NCI-H2107 treated with DMSO at 0.1 percent for 48 hours (cell line): ENCODE measurements at regions not wholly inside any gene's neighbourhood (a gene's known extent, or its start where the extent isn't known, plus 50 kb on each side); places are given as distances from the start of the nearest gene placed in this dataset.

Source experiments
- DNase-seq: peaks from one replicate; lab custom pipeline; 2025; ENCODE audit not compliant: unreplicated experiment; lab: John Stamatoyannopoulos, UW

DNA sequence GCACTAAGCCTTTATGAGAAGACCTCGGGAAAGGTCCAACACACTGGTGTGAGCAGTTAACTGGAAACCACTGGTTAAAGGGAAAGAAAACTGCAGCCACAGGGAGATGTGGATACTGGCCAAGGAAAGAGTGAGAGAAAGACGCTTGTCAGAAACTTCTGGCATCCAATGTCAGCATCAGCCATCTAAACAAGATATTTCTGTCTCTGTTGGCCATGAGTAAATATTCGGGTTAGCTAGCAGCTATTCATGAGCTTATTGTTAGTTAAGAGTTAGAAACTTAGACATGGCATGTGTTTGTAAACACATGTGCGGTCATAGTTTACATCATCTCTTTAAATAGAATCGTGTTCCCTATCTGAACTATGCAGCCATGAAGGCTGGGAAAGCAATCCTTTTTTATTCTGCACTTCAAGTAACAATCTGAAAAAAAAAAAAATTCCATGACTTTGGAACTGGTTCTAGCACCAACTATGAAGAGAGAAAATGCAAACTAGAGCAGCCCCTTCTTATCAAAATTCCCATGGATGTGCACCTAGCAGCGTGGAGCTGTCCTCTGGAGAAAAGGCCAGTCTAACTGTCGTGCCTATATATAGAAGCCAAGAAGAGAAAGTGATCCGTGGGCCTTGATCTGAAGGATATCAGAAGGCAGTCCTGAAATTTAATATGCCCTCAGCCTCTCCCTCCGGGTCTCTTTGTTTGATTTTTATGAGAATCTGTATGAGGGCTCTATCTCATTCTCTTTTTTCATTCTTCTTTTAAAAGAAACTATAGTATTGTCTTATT lies 84.0 kb upstream of the RFX8 start:
- DNase-seq: no peak

- DNase-seq: no peak
Observed at GRCh38 chr2:101556033-101556459, 81.1 kb upstream of the RFX8 start.

DNA sequence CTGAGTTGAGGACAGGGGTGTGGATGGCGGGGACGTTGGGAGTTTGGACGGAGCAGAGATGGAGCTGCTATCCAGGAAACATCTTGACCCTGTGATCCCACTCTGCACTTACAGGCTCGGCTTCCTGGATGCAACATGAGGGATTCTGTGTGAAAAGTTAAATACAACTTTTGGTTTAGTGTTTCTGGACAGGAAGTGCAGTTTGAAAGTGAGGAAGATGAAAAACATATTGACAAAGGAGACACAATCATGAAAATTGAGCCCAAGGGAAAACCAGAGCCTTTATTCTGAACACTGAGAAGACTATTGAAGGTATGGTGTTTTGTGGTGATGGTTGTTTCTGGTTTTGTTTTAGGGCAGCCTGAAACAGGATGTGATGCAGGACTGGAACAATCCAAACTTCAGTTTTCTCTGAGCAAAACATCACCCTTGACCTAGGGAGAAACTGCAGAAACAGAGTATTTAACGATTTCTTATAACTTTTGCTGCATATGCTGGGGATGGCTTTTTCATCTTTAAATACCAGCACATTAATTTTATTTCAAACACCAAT lies 76.5 kb upstream of the RFX8 start:
- no peak for DNase-seq

DNA sequence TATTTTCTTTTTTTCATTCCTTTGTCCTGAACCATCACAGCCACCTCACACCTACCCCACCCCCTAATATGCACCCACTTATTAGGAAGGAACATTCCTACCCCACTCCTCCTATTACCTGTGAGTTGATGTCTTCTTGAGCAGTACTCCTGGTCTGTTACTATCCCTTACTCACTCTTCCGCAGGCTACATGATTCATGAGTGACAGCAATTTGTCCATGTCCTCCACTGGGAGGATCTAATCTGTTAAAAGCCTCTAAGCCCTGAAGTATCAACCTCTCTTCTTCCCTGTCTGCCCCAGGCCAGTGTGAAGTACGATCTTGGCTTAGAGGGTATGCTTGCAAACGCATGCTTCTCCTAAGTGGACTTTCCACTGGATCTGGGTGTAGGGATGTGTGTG lies 75.6 kb upstream of the RFX8 start:
- no peak for DNase-seq

DNA sequence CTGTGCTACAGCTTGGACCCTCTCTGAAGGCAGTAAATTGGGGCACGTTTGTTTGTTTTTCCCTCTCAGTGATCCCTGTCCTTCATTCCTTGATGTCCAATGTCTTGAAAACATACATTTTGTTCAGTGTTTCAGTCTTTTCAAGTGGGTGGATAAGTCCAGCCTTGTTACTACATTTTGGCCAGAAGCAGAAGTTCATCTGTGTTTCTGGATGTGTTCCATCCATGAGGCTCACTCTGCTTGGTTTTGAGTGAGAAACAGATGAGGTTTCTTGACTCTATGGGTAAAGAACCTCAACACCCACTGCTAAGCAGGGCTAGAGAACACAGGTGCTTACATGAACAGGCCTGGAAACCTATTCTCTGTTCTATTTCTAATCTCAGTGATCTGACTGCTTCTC lies 74.5 kb upstream of the RFX8 start:
- no peak for DNase-seq

DNA sequence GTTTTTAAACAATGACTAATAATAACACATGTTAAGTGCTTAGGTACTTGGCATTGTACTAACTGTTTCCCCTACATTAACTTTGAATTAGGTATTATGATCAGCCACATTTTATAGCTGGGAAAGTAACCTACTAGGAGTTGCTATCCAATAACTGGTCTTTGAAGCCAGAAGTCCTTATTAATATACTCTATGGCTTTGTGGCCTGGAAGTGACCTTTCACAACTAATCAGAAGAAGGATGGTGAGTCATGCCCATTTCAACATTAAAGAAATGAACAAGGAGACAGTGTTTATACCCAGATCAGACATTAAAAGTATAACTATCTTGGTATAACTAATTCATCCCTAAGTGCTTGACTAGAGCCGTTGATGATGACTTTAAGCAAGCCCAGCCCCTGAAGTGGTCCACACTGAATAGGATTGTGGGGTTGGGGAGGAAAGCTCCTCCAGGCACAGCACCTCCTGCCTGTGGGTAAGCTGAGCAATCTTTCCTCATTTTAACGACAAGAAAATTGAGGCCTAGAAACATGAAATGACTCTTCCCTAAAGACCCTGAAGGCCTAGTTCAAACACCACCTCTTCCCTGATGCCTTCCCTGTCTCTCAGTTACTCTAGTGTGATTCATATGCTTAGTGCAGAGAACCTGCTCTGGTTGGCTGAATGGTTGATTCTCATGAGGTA lies 71.6 kb upstream of the RFX8 start:
- DNase-seq: no peak

GRCh38 chr2:101545950-101546349 lies 71.0 kb upstream of the RFX8 start:
- no peak for DNase-seq

- no peak for DNase-seq
Observed at GRCh38 chr2:101540518-101540917, 65.6 kb upstream of the RFX8 start.

- DNase-seq: no peak
Observed at GRCh38 chr2:101538076-101538475, 63.2 kb upstream of the RFX8 start.

- no peak for DNase-seq
Observed at GRCh38 chr2:101534149-101534611, 59.3 kb upstream of the RFX8 start.

DNA sequence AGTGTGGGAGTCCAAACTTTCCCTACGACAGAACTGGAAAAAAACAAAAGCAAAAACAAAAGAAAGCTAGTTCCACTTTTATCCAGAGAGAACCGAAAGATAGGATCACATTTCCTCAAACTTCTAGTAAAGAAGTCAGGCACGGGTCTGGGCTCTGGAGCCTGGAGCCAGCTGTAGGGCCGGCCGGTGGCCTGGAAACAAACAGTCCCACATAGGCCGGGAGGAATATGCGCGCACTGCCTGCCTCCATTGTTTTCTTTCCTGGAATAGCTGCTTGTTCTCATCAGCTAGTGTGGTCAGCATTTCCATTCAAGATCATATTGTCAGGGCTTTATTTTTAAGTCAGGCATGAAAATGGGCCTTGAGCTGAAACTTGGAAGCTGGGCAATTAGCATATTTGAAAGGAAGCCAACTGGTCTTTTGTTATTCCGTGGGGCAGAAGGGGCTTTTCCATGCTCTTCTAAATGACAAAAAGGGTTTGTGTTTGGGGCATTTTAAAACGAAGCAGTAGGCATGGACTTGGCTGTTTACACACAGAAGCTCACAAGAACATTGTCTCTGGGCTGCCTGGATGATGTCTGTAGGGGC lies 58.7 kb upstream of the RFX8 start:
- DNase-seq: peak; percentile 13

- no peak for DNase-seq
Observed at GRCh38 chr2:101528501-101528900, 53.6 kb upstream of the RFX8 start.

DNA sequence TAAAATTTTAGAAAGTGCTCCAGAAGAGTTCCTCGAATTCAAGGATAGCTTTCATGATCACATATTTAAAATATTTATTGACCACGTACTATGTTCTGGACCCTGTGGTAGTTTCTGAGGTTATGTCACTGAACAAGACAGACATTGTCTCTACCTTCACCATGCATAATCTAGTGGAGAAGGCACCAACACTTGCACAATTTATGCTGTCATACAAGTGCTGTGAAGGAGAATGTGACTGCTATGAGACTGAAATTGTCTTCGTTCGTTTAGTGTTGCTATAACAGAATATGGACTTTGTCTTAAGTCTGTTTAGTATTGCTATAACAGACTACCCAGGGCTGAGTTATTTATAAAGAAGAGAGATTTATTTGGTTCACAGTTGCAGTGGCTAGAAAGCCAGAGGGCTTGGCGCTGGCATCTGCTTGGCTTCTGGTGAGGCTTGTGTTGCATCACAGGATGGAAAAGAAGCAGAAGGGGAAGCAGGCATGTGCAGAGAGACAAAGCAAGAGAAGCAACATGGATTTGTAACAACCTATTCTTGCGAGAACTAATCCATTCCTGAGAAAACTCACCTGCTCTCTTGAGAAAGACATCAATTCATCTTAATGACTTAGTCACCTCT lies 50.0 kb upstream of the RFX8 start:
- no peak for DNase-seq
